HG03139 (cell line): ENCODE measurements at regions not wholly inside any gene's neighbourhood (a gene's known extent, or its start where the extent isn't known, plus 50 kb on each side); places are given as distances from the start of the nearest gene placed in this dataset.

Experiments used
- ATAC-seq: cut with Tn5 transposase; IDR thresholded peaks from one replicate; pipeline ENCODE4 v1.9.1; 2021; ENCODE audit not compliant: unreplicated experiment

DNA sequence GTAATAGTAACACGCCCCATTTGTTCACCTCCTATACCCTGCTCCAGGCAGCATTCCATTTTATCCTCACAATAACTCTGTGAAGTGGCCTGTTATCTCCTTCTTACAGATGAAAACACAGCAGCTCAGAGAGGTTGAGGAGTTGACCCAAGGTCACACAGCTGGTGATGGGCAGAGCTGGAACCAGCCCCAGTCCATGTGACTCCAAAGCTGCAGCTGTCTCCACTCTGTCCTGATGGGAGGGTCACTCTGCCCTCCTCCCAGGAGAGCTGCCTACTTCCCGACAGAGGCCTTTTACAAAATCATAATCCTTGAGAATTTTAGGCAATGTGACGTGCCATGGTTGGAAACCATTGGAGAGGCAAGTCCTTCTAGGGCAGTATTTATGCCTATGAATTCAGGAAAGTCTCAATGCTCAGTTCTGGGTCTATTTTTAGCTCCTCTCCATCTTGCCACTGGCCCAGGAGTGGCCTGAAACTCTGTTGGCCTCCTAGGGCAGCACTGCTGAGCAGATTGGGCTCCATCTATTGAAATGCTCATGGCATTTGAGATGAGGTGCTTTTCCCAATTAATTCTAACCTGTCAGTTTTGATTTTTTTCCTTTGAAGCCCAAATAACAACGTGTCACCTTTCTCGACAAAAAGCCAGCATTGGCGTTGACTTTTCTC is 50.1 kb upstream of the KCNK12 start:
- no peak for ATAC-seq
